ENCODE measurements at regions not wholly inside any gene's neighbourhood (a gene's known extent, or its start where the extent isn't known, plus 50 kb on each side); places are given as distances from the start of the nearest gene placed in this dataset.

GRCh38 chr3:176699288-176699687, 498.0 kb downstream of the TBL1XR1 start:
- FAIRE-seq (no peak), ATAC-seq (no peak), DNase-seq (ENCODE audit: extremely low read depth in 1 of 4, low spot score in 3 of 4) (no peak)
- intact Hi-C loops (cut with micrococcal nuclease) (no loop called here), in situ Hi-C loops (cut with MboI) (no loop called here)
- Histone ChIP-seq H3K4me2 (ENCODE audit: insufficient read depth, low read length) (no peak overlapping the region), H3K27ac (ENCODE audit: extremely low read depth, low read depth, low read length) (no peak overlapping the region), H3K36me3 (ENCODE audit: control insufficient read depth, insufficient read depth, low read length) (no peaks in the 10 kb centered on the region), H2AFZ (ENCODE audit: low read depth, low read length) (no peak overlapping the region), H3K9me3 (replicated peaks; ENCODE audit: control insufficient read depth, insufficient read depth, low read depth, low read length) (no peaks in the 10 kb centered on the region), H3K9me1 (ENCODE audit: control insufficient read depth, insufficient read depth, low read length) (no peaks in the 10 kb centered on the region), H3K27me3 (ENCODE audit: control insufficient read depth in 2 of 2, insufficient read depth in 2 of 2, low read length in 2 of 2) (no peaks in the 10 kb centered on the region), H3K79me2 (ENCODE audit: control insufficient read depth, insufficient read depth, low read length) (no peaks in the 10 kb centered on the region), H3K4me3 (no peak overlapping the region), H3K4me1 (replicated peaks in 1 of 2; ENCODE audit: control insufficient read depth in 2 of 2, insufficient read depth in 2 of 2, low read length in 2 of 2) (peaks cover 0 to 4% of the 10 kb centered on the region in 2 experiments; a peak in 1 of 5 replicates), H4K20me1 (replicated peaks; ENCODE audit: control insufficient read depth, insufficient read depth, low read length) (no peaks in the 10 kb centered on the region), H3K9ac (ENCODE audit: insufficient read depth in 1 of 2, low read depth in 2 of 2, low read length in 2 of 2) (no peak overlapping the region)
- POLR2A ChIA-PET, result no interaction called here
- no TSS peak for BruUV-seq (replicated peaks)
- WGBS (ENCODE audit: insufficient coverage, low coverage, missing lambda C conversion rate), result 2% methylated on average over 4 of the region's 4 CpGs
- CTCF ChIA-PET (ENCODE audit: low intra/inter-chr PET ratio), result no interaction called here
- no peak for TF ChIP-seq POLR3G (IDR thresholded peaks at IDR 0.05; ENCODE audit: extremely low read depth, insufficient read length, insufficient replicate concordance)
- TF ChIP-seq BMI1 (IDR thresholded peaks at IDR 0.05; ENCODE audit: low read length), result no peak
- no peak for TF ChIP-seq ZNF280A (IDR thresholded peaks at IDR 0.05; ENCODE audit: low read depth, partially characterized antibody)
- no peak for TF ChIP-seq BACH1 (tag; IDR thresholded peaks at IDR 0.05)
- TF ChIP-seq HDAC8 (tag; IDR thresholded peaks at IDR 0.05), result no peak
- no peak for TF ChIP-seq ZBTB40 (IDR thresholded peaks at IDR 0.05)
- TF ChIP-seq ZBTB40 (CRISPR knock-in tag; IDR thresholded peaks at IDR 0.05), result no peak
- TF ChIP-seq E2F4 (CRISPR knock-in tag; IDR thresholded peaks at IDR 0.05; ENCODE audit: low read depth), result no peak
- TF ChIP-seq GABPB2 (CRISPR knock-in tag; conservative IDR thresholded peaks at IDR 0.05), result no peak
- no peak for TF ChIP-seq ZNF121 (CRISPR knock-in tag; conservative IDR thresholded peaks at IDR 0.05)
- TF ChIP-seq TFAP4 (CRISPR knock-in tag; IDR thresholded peaks at IDR 0.05; ENCODE audit: borderline replicate concordance), result no peak

All from K562 (cell line).